GM12878 (cell line): ENCODE measurements at regions not wholly inside any gene's neighbourhood (a gene's known extent, or its start where the extent isn't known, plus 50 kb on each side); places are given as distances from the start of the nearest gene placed in this dataset.

Experiments used
- ATAC-seq: fragments of 200-7000 bp; cut with Tn5 transposase; 3 replicates; pipeline ENCODE4 v1.9.1; 2020; ENCODE audit warnings: mild to moderate bottlenecking, moderate library complexity
- BruUV-seq: library from RNA; stranded (reverse); fragments of 400-500 nt; replicated peaks from 2 replicates; lab custom pipeline; 2021; lab: Mats Ljungman, UMichigan
- CTCF ChIA-PET: fragments of 300-600 bp; sonication (Branson Sonifier 250); formaldehyde crosslinking; extraction: SDS; loops from one replicate; lab custom pipeline; 2021; ENCODE audit warnings: inconsistent platforms; lab: Yijun Ruan, JAX
- POLR2A ChIA-PET: fragments of 350-600 bp; formaldehyde crosslinking; extraction: SDS; loops from one replicate; lab custom pipeline; 2021; ENCODE audit warnings: inconsistent platforms; lab: Charles Lee
- RAD21 ChIA-PET: fragments of 300-600 bp; sonication (Branson Sonifier 250); formaldehyde crosslinking; loops from one replicate; lab custom pipeline; 2023; ENCODE audit warnings: antibody characterized with exemption; ENCODE audit not compliant: unreplicated experiment; lab: Charles Lee
- SMC1A ChIA-PET: fragments of 300-600 bp; sonication (Branson Sonifier 250); formaldehyde crosslinking; loops from one replicate; lab custom pipeline; 2023; ENCODE audit not compliant: unreplicated experiment, uncharacterized antibody; lab: Charles Lee
- DNase-seq: peaks from one replicate; pipeline ENCODE4 v3.0.0-alpha.2; 2011; ENCODE audit warnings: low read depth, low spot score
- FAIRE-seq: peaks from 3 replicates; lab custom pipeline; 2011; peaks lifted over from hg19 to GRCh38; lab: Jason Lieb, UNC
- H2AFZ ChIP-seq: 2 replicates; pipeline ENCODE4 v1.6.0; 2011; ENCODE audit warnings: low read depth, low read length, control low read depth; ENCODE audit not compliant: control insufficient read depth
- H3K27ac ChIP-seq: 2 replicates; pipeline ENCODE4 v1.5.1; 2011; ENCODE audit warnings: control low read depth; ENCODE audit not compliant: control insufficient read depth, insufficient read depth
- H3K27me3 ChIP-seq, 2 experiments: replicated peaks in 1 of 2; 2 replicates each; pipeline versions ENCODE4 v1.6.0 to v1.6.1; 2011; ENCODE audit warnings: low read length in 1 of 2; ENCODE audit not compliant: control insufficient read depth in 2 of 2, insufficient read depth in 2 of 2
- H3K36me3 ChIP-seq, 2 experiments: 2 replicates each; pipeline ENCODE4 v1.5.1; 2011; ENCODE audit warnings: low read length in 1 of 2; ENCODE audit not compliant: control insufficient read depth in 2 of 2, insufficient read depth in 2 of 2
- H3K4me1 ChIP-seq: 2 replicates; pipeline ENCODE4 v1.6.1; 2011; ENCODE audit warnings: mild to moderate bottlenecking, low read length, moderate library complexity, mixed read lengths; ENCODE audit not compliant: control insufficient read depth, insufficient read depth
- H3K4me2 ChIP-seq: 2 replicates; pipeline ENCODE4 v1.6.0; 2011; ENCODE audit warnings: control low read depth; ENCODE audit not compliant: control insufficient read depth, insufficient read depth
- H3K4me3 ChIP-seq: fragments of 200-600 bp; sonication (generic); 2 replicates; pipeline ENCODE4 v1.5.1; 2016
- H3K79me2 ChIP-seq: 2 replicates; pipeline ENCODE4 v1.6.0; 2011; ENCODE audit warnings: low read length; ENCODE audit not compliant: control insufficient read depth, insufficient read depth
- H3K9ac ChIP-seq: 2 replicates; pipeline ENCODE4 v1.8.0; 2011; ENCODE audit warnings: low read length, control low read depth, mixed read lengths; ENCODE audit not compliant: control insufficient read depth, insufficient read depth
- H3K9me3 ChIP-seq: replicated peaks from 3 replicates; pipeline ENCODE4 v1.5.1; 2011; ENCODE audit warnings: mild to moderate bottlenecking, low read length; ENCODE audit not compliant: control insufficient read depth, insufficient read depth
- H4K20me1 ChIP-seq: 2 replicates; pipeline ENCODE4 v1.6.0; 2011; ENCODE audit not compliant: control insufficient read depth, insufficient read depth
- ATF7 ChIP-seq: fragments of 450-650 bp; IDR thresholded peaks from 2 replicates; pipeline ENCODE4 v1.6.1; 2016; ENCODE audit warnings: low read depth, mild to moderate bottlenecking
- BRCA1 ChIP-seq: IDR thresholded peaks from 2 replicates; pipeline ENCODE4 v1.6.1; 2011; ENCODE audit warnings: low read depth, low read length, improper control_type of control experiment
- CREB1 ChIP-seq: IDR thresholded peaks from 2 replicates; pipeline ENCODE4 v1.6.1; 2012; ENCODE audit warnings: low read depth, mild to moderate bottlenecking, inconsistent platforms
- EP300 ChIP-seq, 2 experiments: fragments of 150-350 bp in 1 of 2; IDR thresholded peaks; 2 replicates each; pipeline ENCODE4 v1.6.1; 2011 to 2012; ENCODE audit warnings: low read depth in 2 of 2, low read length in 2 of 2, borderline replicate concordance in 1 of 2, improper control_type of control experiment in 1 of 2, inconsistent platforms in 1 of 2; ENCODE audit not compliant: control insufficient read depth in 1 of 2
- FOS ChIP-seq: IDR thresholded peaks from 3 replicates; pipeline ENCODE4 v1.6.1; 2011; ENCODE audit warnings: borderline replicate concordance; ENCODE audit not compliant: insufficient read length; ENCODE audit errors: extremely low read depth
- GABPA ChIP-seq: IDR thresholded peaks from 2 replicates; pipeline ENCODE4 v1.6.1; 2014; ENCODE audit warnings: antibody characterized with exemption, low read depth, mild to moderate bottlenecking, inconsistent platforms
- HCFC1 ChIP-seq: fragments of 150-350 bp; IDR thresholded peaks from 2 replicates; pipeline ENCODE4 v1.6.1; 2014; ENCODE audit warnings: low read length
- MEF2B ChIP-seq: fragments of 450-650 bp; IDR thresholded peaks from 2 replicates; pipeline ENCODE4 v1.6.1; 2018; ENCODE audit warnings: mild to moderate bottlenecking, moderate library complexity; ENCODE audit not compliant: partially characterized antibody, poor library complexity, severe bottlenecking
- PAX8 ChIP-seq: fragments of 450-650 bp; IDR thresholded peaks from 2 replicates; pipeline ENCODE4 v1.6.1; 2017; ENCODE audit warnings: mild to moderate bottlenecking, moderate library complexity
- RB1 ChIP-seq: fragments of 450-650 bp; formaldehyde crosslinking; IDR thresholded peaks from 2 replicates; pipeline ENCODE4 v1.6.1; 2017; ENCODE audit warnings: mild to moderate bottlenecking, borderline replicate concordance
- SIN3A ChIP-seq: IDR thresholded peaks from 2 replicates; pipeline ENCODE4 v1.6.1; 2012; ENCODE audit warnings: low read depth, low read length, improper control_type of control experiment
- SMAD5 ChIP-seq: IDR thresholded peaks from 2 replicates; pipeline ENCODE4 v1.6.1; 2016; ENCODE audit warnings: antibody characterized with exemption, low read depth
- TCF3 ChIP-seq: IDR thresholded peaks from 2 replicates; pipeline ENCODE4 v1.6.1; 2012; ENCODE audit warnings: low read depth, mild to moderate bottlenecking, low read length, borderline replicate concordance; ENCODE audit not compliant: insufficient read depth
- ZNF622 ChIP-seq: fragments of 450-650 bp; IDR thresholded peaks from 2 replicates; pipeline ENCODE4 v1.6.1; 2017; ENCODE audit warnings: mild to moderate bottlenecking, inconsistent platforms
- WGBS: methylation state at CpG from one replicate; pipeline ENCODE4 v1.1.6; 2016; ENCODE audit warnings: low lambda C conversion rate; ENCODE audit not compliant: insufficient replicate concordance, insufficient coverage; ENCODE audit errors: missing lambda C conversion rate; 5-methylcytosine and 5-hydroxymethylcytosine counted together
- in situ Hi-C: fragments of 300-500 bp; cut with MboI; formaldehyde crosslinking; loops from 9 replicates; pipeline ENCODE4 v1.14.3; 2018; ENCODE audit warnings: mixed read lengths
- intact Hi-C: fragments of 100-400 bp; cut with micrococcal nuclease; formaldehyde crosslinking; loops from one replicate; pipeline ENCODE4 v1.14.2; 2022; ENCODE audit not compliant: unreplicated experiment
- TF ChIP-seq, protein P1 (sequence below): fragments of 450-650 bp; conservative IDR thresholded peaks from 2 replicates; pipeline ENCODE4 v1.6.1; 2017; ENCODE audit warnings: mild to moderate bottlenecking, moderate library complexity
- TF ChIP-seq, protein P2 (sequence below): IDR thresholded peaks from 2 replicates; pipeline ENCODE4 v1.6.1; 2012; ENCODE audit warnings: low read depth, low read length, improper control_type of control experiment
- TF ChIP-seq, protein P3 (sequence below): IDR thresholded peaks from 2 replicates; pipeline ENCODE4 v1.6.1; 2012; ENCODE audit warnings: improper control_type of control experiment, low read depth, low read length; ENCODE audit not compliant: insufficient replicate concordance
- TF ChIP-seq, protein P4 (sequence below): IDR thresholded peaks from 2 replicates; pipeline ENCODE4 v1.6.1; 2012; ENCODE audit warnings: low read depth, low read length, improper control_type of control experiment

DNA sequence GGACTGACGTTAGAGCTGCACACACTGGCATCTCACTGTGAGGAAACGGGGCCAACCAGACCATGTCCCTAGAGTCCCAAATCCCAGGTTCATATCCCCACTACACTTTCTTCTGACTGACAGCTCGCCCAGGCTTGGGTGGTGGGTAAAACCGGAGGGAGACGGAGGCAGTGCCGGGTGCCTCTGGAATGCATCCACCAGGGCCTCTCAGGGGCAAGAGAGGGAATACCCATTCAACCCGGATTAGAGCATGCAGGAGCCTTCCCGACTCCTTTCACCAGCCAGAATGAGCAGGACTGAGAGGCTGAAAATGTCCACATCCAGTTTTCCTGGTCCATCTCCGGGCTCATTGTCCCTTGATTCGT is 297.2 kb downstream of the ADGRD1 start:
- in situ Hi-C loops (no loop called here), intact Hi-C loops (no loop called here)
- FAIRE-seq (no peak), ATAC-seq (no peak), DNase-seq (no peak)
- Histone ChIP-seq H3K27ac (no peak overlapping the region), H3K9me3 (no peaks in the 10 kb centered on the region; the same call in 2 of the 3 replicates), H3K79me2 (no peaks in the 10 kb centered on the region), H3K4me3 (no peak overlapping the region), H2AFZ (no peak overlapping the region), H4K20me1 (no peaks in the 10 kb centered on the region), H3K36me3 (no peaks in the 10 kb centered on the region), H3K9ac (no peak overlapping the region), H3K4me1 (no peaks in the 10 kb centered on the region), H3K4me2 (no peak overlapping the region), H3K27me3 (no peaks in the 10 kb centered on the region; a peak in 1 of 4 replicates)
- TF ChIP-seq TCF3 (no peak), PAX8 (no peak), HCFC1 (no peak), RB1 (no peak), GABPA (no peak), MEF2B (no peak), ATF7 (no peak), EP300 (IDR thresholded peaks at IDR 0.05; ENCODE audit: borderline replicate concordance in 1 of 2, control insufficient read depth in 1 of 2, low read depth in 2 of 2, low read length in 2 of 2) (no peak), SIN3A (no peak), FOS (no peak), SMAD5 (no peak), BRCA1 (no peak), ZNF622 (no peak), CREB1 (no peak)
- TF ChIP-seq, protein P1, sequence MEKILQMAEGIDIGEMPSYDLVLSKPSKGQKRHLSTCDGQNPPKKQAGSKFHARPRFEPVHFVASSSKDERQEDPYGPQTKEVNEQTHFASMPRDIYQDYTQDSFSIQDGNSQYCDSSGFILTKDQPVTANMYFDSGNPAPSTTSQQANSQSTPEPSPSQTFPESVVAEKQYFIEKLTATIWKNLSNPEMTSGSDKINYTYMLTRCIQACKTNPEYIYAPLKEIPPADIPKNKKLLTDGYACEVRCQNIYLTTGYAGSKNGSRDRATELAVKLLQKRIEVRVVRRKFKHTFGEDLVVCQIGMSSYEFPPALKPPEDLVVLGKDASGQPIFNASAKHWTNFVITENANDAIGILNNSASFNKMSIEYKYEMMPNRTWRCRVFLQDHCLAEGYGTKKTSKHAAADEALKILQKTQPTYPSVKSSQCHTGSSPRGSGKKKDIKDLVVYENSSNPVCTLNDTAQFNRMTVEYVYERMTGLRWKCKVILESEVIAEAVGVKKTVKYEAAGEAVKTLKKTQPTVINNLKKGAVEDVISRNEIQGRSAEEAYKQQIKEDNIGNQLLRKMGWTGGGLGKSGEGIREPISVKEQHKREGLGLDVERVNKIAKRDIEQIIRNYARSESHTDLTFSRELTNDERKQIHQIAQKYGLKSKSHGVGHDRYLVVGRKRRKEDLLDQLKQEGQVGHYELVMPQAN: no peak
- TF ChIP-seq, protein P2, sequence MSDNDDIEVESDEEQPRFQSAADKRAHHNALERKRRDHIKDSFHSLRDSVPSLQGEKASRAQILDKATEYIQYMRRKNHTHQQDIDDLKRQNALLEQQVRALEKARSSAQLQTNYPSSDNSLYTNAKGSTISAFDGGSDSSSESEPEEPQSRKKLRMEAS: no peak
- TF ChIP-seq, protein P3, sequence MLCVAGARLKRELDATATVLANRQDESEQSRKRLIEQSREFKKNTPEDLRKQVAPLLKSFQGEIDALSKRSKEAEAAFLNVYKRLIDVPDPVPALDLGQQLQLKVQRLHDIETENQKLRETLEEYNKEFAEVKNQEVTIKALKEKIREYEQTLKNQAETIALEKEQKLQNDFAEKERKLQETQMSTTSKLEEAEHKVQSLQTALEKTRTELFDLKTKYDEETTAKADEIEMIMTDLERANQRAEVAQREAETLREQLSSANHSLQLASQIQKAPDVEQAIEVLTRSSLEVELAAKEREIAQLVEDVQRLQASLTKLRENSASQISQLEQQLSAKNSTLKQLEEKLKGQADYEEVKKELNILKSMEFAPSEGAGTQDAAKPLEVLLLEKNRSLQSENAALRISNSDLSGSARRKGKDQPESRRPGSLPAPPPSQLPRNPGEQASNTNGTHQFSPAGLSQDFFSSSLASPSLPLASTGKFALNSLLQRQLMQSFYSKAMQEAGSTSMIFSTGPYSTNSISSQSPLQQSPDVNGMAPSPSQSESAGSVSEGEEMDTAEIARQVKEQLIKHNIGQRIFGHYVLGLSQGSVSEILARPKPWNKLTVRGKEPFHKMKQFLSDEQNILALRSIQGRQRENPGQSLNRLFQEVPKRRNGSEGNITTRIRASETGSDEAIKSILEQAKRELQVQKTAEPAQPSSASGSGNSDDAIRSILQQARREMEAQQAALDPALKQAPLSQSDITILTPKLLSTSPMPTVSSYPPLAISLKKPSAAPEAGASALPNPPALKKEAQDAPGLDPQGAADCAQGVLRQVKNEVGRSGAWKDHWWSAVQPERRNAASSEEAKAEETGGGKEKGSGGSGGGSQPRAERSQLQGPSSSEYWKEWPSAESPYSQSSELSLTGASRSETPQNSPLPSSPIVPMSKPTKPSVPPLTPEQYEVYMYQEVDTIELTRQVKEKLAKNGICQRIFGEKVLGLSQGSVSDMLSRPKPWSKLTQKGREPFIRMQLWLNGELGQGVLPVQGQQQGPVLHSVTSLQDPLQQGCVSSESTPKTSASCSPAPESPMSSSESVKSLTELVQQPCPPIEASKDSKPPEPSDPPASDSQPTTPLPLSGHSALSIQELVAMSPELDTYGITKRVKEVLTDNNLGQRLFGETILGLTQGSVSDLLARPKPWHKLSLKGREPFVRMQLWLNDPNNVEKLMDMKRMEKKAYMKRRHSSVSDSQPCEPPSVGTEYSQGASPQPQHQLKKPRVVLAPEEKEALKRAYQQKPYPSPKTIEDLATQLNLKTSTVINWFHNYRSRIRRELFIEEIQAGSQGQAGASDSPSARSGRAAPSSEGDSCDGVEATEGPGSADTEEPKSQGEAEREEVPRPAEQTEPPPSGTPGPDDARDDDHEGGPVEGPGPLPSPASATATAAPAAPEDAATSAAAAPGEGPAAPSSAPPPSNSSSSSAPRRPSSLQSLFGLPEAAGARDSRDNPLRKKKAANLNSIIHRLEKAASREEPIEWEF: no peak
- TF ChIP-seq, protein P4, sequence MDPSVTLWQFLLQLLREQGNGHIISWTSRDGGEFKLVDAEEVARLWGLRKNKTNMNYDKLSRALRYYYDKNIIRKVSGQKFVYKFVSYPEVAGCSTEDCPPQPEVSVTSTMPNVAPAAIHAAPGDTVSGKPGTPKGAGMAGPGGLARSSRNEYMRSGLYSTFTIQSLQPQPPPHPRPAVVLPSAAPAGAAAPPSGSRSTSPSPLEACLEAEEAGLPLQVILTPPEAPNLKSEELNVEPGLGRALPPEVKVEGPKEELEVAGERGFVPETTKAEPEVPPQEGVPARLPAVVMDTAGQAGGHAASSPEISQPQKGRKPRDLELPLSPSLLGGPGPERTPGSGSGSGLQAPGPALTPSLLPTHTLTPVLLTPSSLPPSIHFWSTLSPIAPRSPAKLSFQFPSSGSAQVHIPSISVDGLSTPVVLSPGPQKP: no peak
- BruUV-seq: no TSS peak
- ChIA-PET RAD21 (no interaction called here), CTCF (interaction anchor here (0.5 to 0.6 kb wide), 2 partner anchors 15 to 202 kb away, joined by 3 read pairs; no protein-coding TSS in a partner anchor), POLR2A (no interaction called here), SMC1A (interaction anchor here (1.9 kb wide), 1 partner anchor 10 kb away, joined by 5 read pairs; no protein-coding TSS in a partner anchor)
- 37% methylated on average over 10 of the region's 10 CpGs for WGBS
